H1 (cell line): ENCODE measurements at regions not wholly inside any gene's neighbourhood (a gene's known extent, or its start where the extent isn't known, plus 50 kb on each side); places are given as distances from the start of the nearest gene placed in this dataset.

Source experiments
- BCL11A ChIP-seq, 2 experiments: IDR thresholded peaks; one replicate each; pipeline ENCODE4 v1.6.1; 2011; ENCODE audit warnings: low read depth in 2 of 2, low read length in 2 of 2, mild to moderate bottlenecking in 2 of 2
- CTCF ChIP-seq, 3 experiments: IDR thresholded peaks; 1 replicate in 2 of 3; 2 replicates in 1 of 3; pipeline versions ENCODE4 v1.5.1 to v1.6.1; 2011; ENCODE audit warnings: low read length in 3 of 3, mild to moderate bottlenecking in 3 of 3, inconsistent platforms in 2 of 3, low read depth in 1 of 3, moderate library complexity in 1 of 3; ENCODE audit not compliant: insufficient read depth in 1 of 3; ENCODE audit errors: control extremely low read depth in 1 of 3
- EZH2 ChIP-seq: fragments of 200-600 bp; sonication (generic); IDR thresholded peaks from 2 replicates; pipeline ENCODE4 v1.7.1; 2012; ENCODE audit warnings: low read depth, mild to moderate bottlenecking, moderate library complexity, low read length, inconsistent platforms; ENCODE audit not compliant: severe bottlenecking
- MAX ChIP-seq: IDR thresholded peaks from 2 replicates; pipeline ENCODE4 v1.6.1; 2012; ENCODE audit warnings: inconsistent platforms
- POLR2A ChIP-seq, 2 experiments: IDR thresholded peaks; 1 replicate in 1 of 2; 2 replicates in 1 of 2; pipeline ENCODE4 v1.6.1; 2011; ENCODE audit warnings: low read depth in 2 of 2, low read length in 2 of 2, mild to moderate bottlenecking in 2 of 2; ENCODE audit errors: control extremely low read depth in 1 of 2
- SIN3A ChIP-seq, 2 experiments: IDR thresholded peaks in 1 of 2; conservative IDR thresholded peaks in 1 of 2; 2 replicates each; pipeline ENCODE4 v1.6.1; 2011 to 2012; ENCODE audit warnings: low read length in 2 of 2, improper control_type of control experiment in 1 of 2, low read depth in 1 of 2, mild to moderate bottlenecking in 1 of 2
- SP1 ChIP-seq: IDR thresholded peaks from 2 replicates; pipeline ENCODE4 v1.6.1; 2011; ENCODE audit warnings: low read depth, low read length

- TF ChIP-seq EZH2: no peak
- no peak for TF ChIP-seq POLR2A (IDR thresholded peaks at IDR 0.05; ENCODE audit: control extremely low read depth in 1 of 2, low read depth in 2 of 2, low read length in 2 of 2)
- no peak for TF ChIP-seq CTCF (IDR thresholded peaks at IDR 0.05; ENCODE audit: control extremely low read depth in 1 of 3, insufficient read depth in 1 of 3, low read depth in 1 of 3, low read length in 3 of 3)
- no peak for TF ChIP-seq BCL11A (IDR thresholded peaks at IDR 0.05; ENCODE audit: low read depth in 2 of 2, low read length in 2 of 2)
- TF ChIP-seq MAX: no peak
- no peak for TF ChIP-seq SP1
- TF ChIP-seq SIN3A (conservative IDR thresholded peaks at IDR 0.05 in 1 of 2, IDR thresholded peaks at IDR 0.05 in 1 of 2; ENCODE audit: low read depth in 1 of 2, low read length in 2 of 2): no peak
Measured at GRCh38 chr1:30476476-30476875, 246.9 kb downstream of the MATN1 start.
